Vagina (tissue), 2 donors: ENCODE measurements at regions not wholly inside any gene's neighbourhood (a gene's known extent, or its start where the extent isn't known, plus 50 kb on each side); places are given as distances from the start of the nearest gene placed in this dataset.
A peak's percentile ranks its signal among the peaks of the same experiment; 100 is the strongest.

Experiments used
- DNase-seq, 2 donors: peaks; one replicate each; pipeline ENCODE4 v3.0.0-alpha.2; 2017; ENCODE audit errors: extremely low spot score in 2 of 2
- H3K27ac ChIP-seq: fragments of 200-600 bp; sonication (generic); one replicate; pipeline ENCODE4 v1.5.1; 2019
- H3K27me3 ChIP-seq: fragments of 200-600 bp; sonication (generic); one replicate; pipeline ENCODE4 v1.5.1; 2019
- H3K36me3 ChIP-seq, 2 donors: fragments of 200-600 bp; sonication (generic); one replicate each; pipeline ENCODE4 v1.5.1; 2017 to 2019
- H3K4me1 ChIP-seq: fragments of 200-600 bp; sonication (generic); one replicate; pipeline ENCODE4 v1.5.1; 2019
- H3K4me3 ChIP-seq, 2 donors: fragments of 200-600 bp; sonication (generic); 1 replicate in 1 of 2; 2 replicates in 1 of 2; pipeline ENCODE4 v1.5.1; 2016 to 2019
- H3K9me3 ChIP-seq: fragments of 200-600 bp; sonication (generic); one replicate; pipeline ENCODE4 v1.5.1; 2019
- POLR2A ChIP-seq, 2 donors: fragments of 450-650 bp; IDR thresholded peaks; one replicate each; pipeline ENCODE4 v1.6.1; 2017; ENCODE audit warnings: antibody characterized with exemption in 2 of 2, mild to moderate bottlenecking in 2 of 2, moderate library complexity in 2 of 2
- POLR2AphosphoS5 ChIP-seq, 2 donors: sonication (generic); formaldehyde crosslinking; IDR thresholded peaks; one replicate each; pipeline ENCODE4 v1.9.0; 2017; ENCODE audit warnings: antibody characterized with exemption in 2 of 2, mild to moderate bottlenecking in 2 of 2, low read depth in 1 of 2; ENCODE audit not compliant: insufficient read depth in 1 of 2
- intact Hi-C: fragments of 100-400 bp; cut with DNase I; formaldehyde crosslinking; loops from one replicate; pipeline ENCODE4 v1.15.1; 2023
- TF ChIP-seq, protein P1 (sequence below), 3 experiments: fragments of 450-650 bp in 2 of 3; fragments of 200-600 bp in 1 of 3; sonication (generic) in 1 of 3; IDR thresholded peaks; one replicate each; pipeline ENCODE4 v1.5.1; 2017 to 2019; ENCODE audit warnings: antibody characterized with exemption in 3 of 3, mild to moderate bottlenecking in 2 of 3, moderate library complexity in 2 of 3

GRCh38 chr7:22597844-22598243 is 97.9 kb upstream of the STEAP1B start:
- DNase-seq, result no peak
- TF ChIP-seq POLR2AphosphoS5 (IDR thresholded peaks at IDR 0.05; ENCODE audit: insufficient read depth in 1 of 2, low read depth in 1 of 2) (no peak), POLR2A (IDR thresholded peaks at IDR 0.05) (no peak)
- TF ChIP-seq, protein P1, sequence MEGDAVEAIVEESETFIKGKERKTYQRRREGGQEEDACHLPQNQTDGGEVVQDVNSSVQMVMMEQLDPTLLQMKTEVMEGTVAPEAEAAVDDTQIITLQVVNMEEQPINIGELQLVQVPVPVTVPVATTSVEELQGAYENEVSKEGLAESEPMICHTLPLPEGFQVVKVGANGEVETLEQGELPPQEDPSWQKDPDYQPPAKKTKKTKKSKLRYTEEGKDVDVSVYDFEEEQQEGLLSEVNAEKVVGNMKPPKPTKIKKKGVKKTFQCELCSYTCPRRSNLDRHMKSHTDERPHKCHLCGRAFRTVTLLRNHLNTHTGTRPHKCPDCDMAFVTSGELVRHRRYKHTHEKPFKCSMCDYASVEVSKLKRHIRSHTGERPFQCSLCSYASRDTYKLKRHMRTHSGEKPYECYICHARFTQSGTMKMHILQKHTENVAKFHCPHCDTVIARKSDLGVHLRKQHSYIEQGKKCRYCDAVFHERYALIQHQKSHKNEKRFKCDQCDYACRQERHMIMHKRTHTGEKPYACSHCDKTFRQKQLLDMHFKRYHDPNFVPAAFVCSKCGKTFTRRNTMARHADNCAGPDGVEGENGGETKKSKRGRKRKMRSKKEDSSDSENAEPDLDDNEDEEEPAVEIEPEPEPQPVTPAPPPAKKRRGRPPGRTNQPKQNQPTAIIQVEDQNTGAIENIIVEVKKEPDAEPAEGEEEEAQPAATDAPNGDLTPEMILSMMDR (IDR thresholded peaks at IDR 0.05), result no peak
- H3K4me3 ChIP-seq, result no peak overlapping the region
- no peaks in the 10 kb centered on the region for H3K27me3 ChIP-seq
- H3K9me3 ChIP-seq, result no peaks in the 10 kb centered on the region
- H3K36me3 ChIP-seq, result no peaks in the 10 kb centered on the region
- peaks cover 8% of the 10 kb centered on the region for H3K4me1 ChIP-seq
- intact Hi-C loops, result no loop called here
- no peak overlapping the region for H3K27ac ChIP-seq

DNA sequence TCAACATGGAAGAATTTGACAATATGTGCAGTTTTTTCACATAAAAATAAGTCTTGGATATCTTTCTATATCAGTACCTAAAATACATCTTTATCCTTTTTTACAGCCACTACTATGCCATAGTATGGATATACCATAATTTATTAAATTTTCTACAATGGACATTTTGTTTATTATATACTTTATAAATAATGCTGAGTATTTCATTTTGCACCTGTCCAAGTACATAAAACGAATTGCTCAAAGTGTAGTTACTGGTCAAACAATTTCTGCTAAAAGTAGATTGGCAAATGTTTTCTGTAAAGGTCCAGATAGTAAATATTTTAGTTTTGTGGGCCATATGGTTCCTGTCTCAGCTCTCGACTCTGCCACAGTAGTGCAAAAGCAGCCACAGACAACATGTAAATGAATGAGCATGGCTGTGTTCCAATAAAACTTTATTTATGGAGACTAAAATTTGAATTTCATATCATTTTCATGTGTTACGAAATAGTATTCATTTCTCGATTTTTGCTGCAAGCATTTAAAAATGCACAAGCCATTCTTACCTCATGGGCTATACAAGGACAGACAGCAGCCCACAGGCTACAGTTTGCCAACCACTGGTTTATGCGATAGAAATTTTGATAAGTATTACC is 96.9 kb upstream of the STEAP1B start:
- no peak for DNase-seq
- Histone ChIP-seq H3K27me3 (no peaks in the 10 kb centered on the region), H3K36me3 (no peaks in the 10 kb centered on the region), H3K27ac (no peak overlapping the region), H3K9me3 (no peaks in the 10 kb centered on the region), H3K4me3 (no peak overlapping the region), H3K4me1 (peaks cover 4% of the 10 kb centered on the region)
- intact Hi-C loops, result no loop called here
- TF ChIP-seq POLR2A (IDR thresholded peaks at IDR 0.05) (no peak), POLR2AphosphoS5 (IDR thresholded peaks at IDR 0.05; ENCODE audit: insufficient read depth in 1 of 2, low read depth in 1 of 2) (no peak)
- TF ChIP-seq, protein P1 (IDR thresholded peaks at IDR 0.05), result no peak

GRCh38 chr7:22594020-22594419 is 94.0 kb upstream of the STEAP1B start:
- Histone ChIP-seq H3K4me3 (no peak overlapping the region), H3K9me3 (no peaks in the 10 kb centered on the region), H3K27ac (no peak overlapping the region), H3K27me3 (no peaks in the 10 kb centered on the region), H3K36me3 (no peaks in the 10 kb centered on the region), H3K4me1 (peaks cover 13% of the 10 kb centered on the region)
- no peak for DNase-seq
- TF ChIP-seq, protein P1 (IDR thresholded peaks at IDR 0.05), result no peak
- TF ChIP-seq POLR2AphosphoS5 (IDR thresholded peaks at IDR 0.05; ENCODE audit: insufficient read depth in 1 of 2, low read depth in 1 of 2) (no peak), POLR2A (IDR thresholded peaks at IDR 0.05) (no peak)
- intact Hi-C loops, result no loop called here

DNA sequence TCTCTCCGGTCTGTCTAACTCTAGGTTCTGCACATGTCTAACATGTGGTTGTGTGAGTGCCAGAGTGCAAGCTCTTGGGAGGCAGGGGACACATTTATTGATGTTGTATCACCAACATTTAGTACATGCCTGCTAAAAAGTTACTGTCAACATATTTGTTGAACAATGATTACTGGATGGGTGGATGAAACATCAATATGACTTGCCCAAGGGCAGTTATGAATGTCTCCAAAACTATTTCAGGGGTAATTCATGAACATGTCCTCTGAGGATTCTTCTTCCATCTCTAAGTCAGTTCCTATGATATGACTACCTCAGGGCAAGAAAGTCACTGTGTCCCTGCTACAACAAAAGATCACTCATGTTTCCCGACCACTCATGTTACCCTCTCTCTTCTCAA is 91.3 kb upstream of the STEAP1B start:
- intact Hi-C loops, result no loop called here
- Histone ChIP-seq H3K27ac (no peak overlapping the region), H3K36me3 (no peaks in the 10 kb centered on the region), H3K4me3 (no peak overlapping the region), H3K27me3 (no peaks in the 10 kb centered on the region), H3K4me1 (peaks cover 13% of the 10 kb centered on the region), H3K9me3 (no peaks in the 10 kb centered on the region)
- DNase-seq, result no peak
- TF ChIP-seq POLR2AphosphoS5 (IDR thresholded peaks at IDR 0.05; ENCODE audit: insufficient read depth in 1 of 2, low read depth in 1 of 2) (no peak), POLR2A (IDR thresholded peaks at IDR 0.05) (no peak)
- TF ChIP-seq, protein P1 (IDR thresholded peaks at IDR 0.05), result no peak

GRCh38 chr7:22589641-22590201 is 89.7 kb upstream of the STEAP1B start:
- intact Hi-C loops, result loop anchor here (10.0 kb wide), 1 partner anchor 255 kb away; no protein-coding TSS in a partner anchor

More at GRCh38 chr7:22589641-22590201, 89.7 kb upstream of the STEAP1B start:
- no peaks in the 10 kb centered on the region for H3K27me3 ChIP-seq
- H3K27ac ChIP-seq, result no peak overlapping the region
- peak; percentile 56 to 63 for TF ChIP-seq POLR2AphosphoS5 (IDR thresholded peaks at IDR 0.05; ENCODE audit: insufficient read depth in 1 of 2, low read depth in 1 of 2)
- TF ChIP-seq, protein P1 (IDR thresholded peaks at IDR 0.05), result no peak
- no peak overlapping the region for H3K4me3 ChIP-seq
- peaks cover 13% of the 10 kb centered on the region for H3K4me1 ChIP-seq
- no peaks in the 10 kb centered on the region for H3K36me3 ChIP-seq
- DNase-seq, result no peak
- no peaks in the 10 kb centered on the region for H3K9me3 ChIP-seq
